Suprapubic skin (tissue), 3 donors: ENCODE measurements at regions not wholly inside any gene's neighbourhood (a gene's known extent, or its start where the extent isn't known, plus 50 kb on each side); places are given as distances from the start of the nearest gene placed in this dataset.

Experiments used
- CTCF ChIP-seq, 2 donors: fragments of 200-600 bp in 1 of 2; fragments of 450-650 bp in 1 of 2; sonication (generic) in 1 of 2; IDR thresholded peaks; one replicate each; pipeline ENCODE4 v1.5.1; 2016 to 2019; ENCODE audit warnings: antibody characterized with exemption in 2 of 2, mild to moderate bottlenecking in 1 of 2, moderate library complexity in 1 of 2
- EP300 ChIP-seq: sonication (generic); formaldehyde crosslinking; IDR thresholded peaks from one replicate; pipeline ENCODE4 v1.6.1; 2017; ENCODE audit warnings: antibody characterized with exemption
- POLR2A ChIP-seq, 2 donors: fragments of 450-650 bp; IDR thresholded peaks; one replicate each; pipeline ENCODE4 v1.6.1; 2017; ENCODE audit warnings: antibody characterized with exemption in 2 of 2, mild to moderate bottlenecking in 2 of 2, moderate library complexity in 2 of 2

DNA sequence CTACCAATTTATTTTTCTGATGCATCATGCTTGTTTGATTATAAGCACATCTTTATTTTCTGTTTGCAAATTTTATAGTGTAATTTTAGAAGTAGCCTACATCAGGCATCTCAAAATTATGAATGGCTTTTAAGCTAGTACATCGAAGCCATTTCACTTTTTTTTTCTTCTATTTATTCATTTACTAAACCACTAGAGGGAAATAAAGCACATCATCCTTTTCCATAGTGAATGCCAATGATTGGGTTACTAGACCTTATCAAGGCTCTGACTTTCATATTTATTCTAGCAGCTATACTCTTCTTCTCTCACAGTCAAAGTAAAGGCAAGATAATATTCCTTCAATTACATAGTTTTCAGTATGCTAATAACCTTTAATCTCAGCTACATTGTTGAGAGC, 736.4 kb upstream of the LRFN5 start:
- TF ChIP-seq CTCF (IDR thresholded peaks at IDR 0.05) (no peak), EP300 (no peak), POLR2A (IDR thresholded peaks at IDR 0.05) (no peak)
